ENCODE measurements at regions not wholly inside any gene's neighbourhood (a gene's known extent, or its start where the extent isn't known, plus 50 kb on each side); places are given as distances from the start of the nearest gene placed in this dataset.

DNA sequence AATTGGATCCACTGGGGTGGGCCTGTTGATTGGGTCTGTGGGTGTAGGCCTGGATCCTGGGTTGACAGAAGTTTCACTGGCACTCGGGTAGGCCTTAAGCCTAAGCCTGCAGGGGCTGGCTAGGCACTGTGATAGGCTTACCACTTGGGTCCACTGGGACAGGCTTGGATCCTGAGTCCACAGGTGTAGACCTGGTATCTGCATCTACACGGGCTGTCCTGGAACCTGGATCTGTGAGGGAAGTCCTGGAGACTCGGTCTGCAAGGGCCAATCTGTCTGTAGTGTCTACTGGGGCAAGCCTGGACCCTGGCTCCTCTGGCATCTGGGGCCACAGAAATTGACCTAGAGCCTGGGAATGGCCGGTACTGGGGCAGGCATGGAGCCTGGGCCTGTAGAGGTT, 219.0 kb upstream of the NRG3 start:
- TF ChIP-seq, protein P1, sequence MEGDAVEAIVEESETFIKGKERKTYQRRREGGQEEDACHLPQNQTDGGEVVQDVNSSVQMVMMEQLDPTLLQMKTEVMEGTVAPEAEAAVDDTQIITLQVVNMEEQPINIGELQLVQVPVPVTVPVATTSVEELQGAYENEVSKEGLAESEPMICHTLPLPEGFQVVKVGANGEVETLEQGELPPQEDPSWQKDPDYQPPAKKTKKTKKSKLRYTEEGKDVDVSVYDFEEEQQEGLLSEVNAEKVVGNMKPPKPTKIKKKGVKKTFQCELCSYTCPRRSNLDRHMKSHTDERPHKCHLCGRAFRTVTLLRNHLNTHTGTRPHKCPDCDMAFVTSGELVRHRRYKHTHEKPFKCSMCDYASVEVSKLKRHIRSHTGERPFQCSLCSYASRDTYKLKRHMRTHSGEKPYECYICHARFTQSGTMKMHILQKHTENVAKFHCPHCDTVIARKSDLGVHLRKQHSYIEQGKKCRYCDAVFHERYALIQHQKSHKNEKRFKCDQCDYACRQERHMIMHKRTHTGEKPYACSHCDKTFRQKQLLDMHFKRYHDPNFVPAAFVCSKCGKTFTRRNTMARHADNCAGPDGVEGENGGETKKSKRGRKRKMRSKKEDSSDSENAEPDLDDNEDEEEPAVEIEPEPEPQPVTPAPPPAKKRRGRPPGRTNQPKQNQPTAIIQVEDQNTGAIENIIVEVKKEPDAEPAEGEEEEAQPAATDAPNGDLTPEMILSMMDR (conservative IDR thresholded peaks at IDR 0.05 in 1 of 2, IDR thresholded peaks at IDR 0.05 in 1 of 2; ENCODE audit: low read depth in 1 of 2, low read length in 2 of 2) = no peak
- no peak for TF ChIP-seq EZH2 (IDR thresholded peaks at IDR 0.05; ENCODE audit: low read length, missing control alignments)

Measured in fibroblast of lung (primary cell).